ENCODE measurements at regions not wholly inside any gene's neighbourhood (a gene's known extent, or its start where the extent isn't known, plus 50 kb on each side); places are given as distances from the start of the nearest gene placed in this dataset.

GRCh38 chr12:70971001-70971794 lies 50.7 kb upstream of the PTPRR start:
- TF ChIP-seq EP300 (IDR thresholded peaks at IDR 0.05; ENCODE audit: low read depth) = no peak
- TF ChIP-seq POLR2A (IDR thresholded peaks at IDR 0.05) = no peak
- no peak for TF ChIP-seq POLR2AphosphoS5 (IDR thresholded peaks at IDR 0.05)
- TF ChIP-seq, protein P1, sequence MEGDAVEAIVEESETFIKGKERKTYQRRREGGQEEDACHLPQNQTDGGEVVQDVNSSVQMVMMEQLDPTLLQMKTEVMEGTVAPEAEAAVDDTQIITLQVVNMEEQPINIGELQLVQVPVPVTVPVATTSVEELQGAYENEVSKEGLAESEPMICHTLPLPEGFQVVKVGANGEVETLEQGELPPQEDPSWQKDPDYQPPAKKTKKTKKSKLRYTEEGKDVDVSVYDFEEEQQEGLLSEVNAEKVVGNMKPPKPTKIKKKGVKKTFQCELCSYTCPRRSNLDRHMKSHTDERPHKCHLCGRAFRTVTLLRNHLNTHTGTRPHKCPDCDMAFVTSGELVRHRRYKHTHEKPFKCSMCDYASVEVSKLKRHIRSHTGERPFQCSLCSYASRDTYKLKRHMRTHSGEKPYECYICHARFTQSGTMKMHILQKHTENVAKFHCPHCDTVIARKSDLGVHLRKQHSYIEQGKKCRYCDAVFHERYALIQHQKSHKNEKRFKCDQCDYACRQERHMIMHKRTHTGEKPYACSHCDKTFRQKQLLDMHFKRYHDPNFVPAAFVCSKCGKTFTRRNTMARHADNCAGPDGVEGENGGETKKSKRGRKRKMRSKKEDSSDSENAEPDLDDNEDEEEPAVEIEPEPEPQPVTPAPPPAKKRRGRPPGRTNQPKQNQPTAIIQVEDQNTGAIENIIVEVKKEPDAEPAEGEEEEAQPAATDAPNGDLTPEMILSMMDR (IDR thresholded peaks at IDR 0.05) = no peak
- DNase-seq = no peak
- H3K27me3 ChIP-seq = no peaks in the 10 kb centered on the region
- in situ Hi-C loops (cut with MboI; ENCODE audit: low pct_ligation_motif_present in 1 of 4, low pct_unique_long_range_greater_than_20kb in 1 of 4, low sequenced_read_pairs in 3 of 4) (no loop called here), intact Hi-C loops (cut with DNase I; ENCODE audit: low total_unique reads) (no loop called here)
- H3K4me1 ChIP-seq = no peaks in the 10 kb centered on the region
- H3K27ac ChIP-seq = no peak overlapping the region
- no peaks in the 10 kb centered on the region for H3K36me3 ChIP-seq
- WGBS, 2 donors (ENCODE audit: low coverage in 1 of 2) = 79 to 82% methylated on average over 3 of the region's 3 CpGs
- H3K9me3 ChIP-seq = no peaks in the 10 kb centered on the region
- H3K4me3 ChIP-seq = no peak overlapping the region
